GM21526 (cell line): ENCODE measurements at regions not wholly inside any gene's neighbourhood (a gene's known extent, or its start where the extent isn't known, plus 50 kb on each side); places are given as distances from the start of the nearest gene placed in this dataset.

Experiments
- ATAC-seq: cut with Tn5 transposase; IDR thresholded peaks from one replicate; pipeline ENCODE4 v1.9.1; 2021; ENCODE audit warnings: moderate library complexity; ENCODE audit not compliant: unreplicated experiment, low FRiP score

- ATAC-seq, result no peak
Observed at GRCh38 chr6:6518631-6519427, 69.7 kb upstream of the LY86 start.

GRCh38 chr6:6521961-6522482 is 66.5 kb upstream of the LY86 start:
- ATAC-seq, result no peak

- ATAC-seq, result no peak
Observed at GRCh38 chr6:6522709-6523108, 65.8 kb upstream of the LY86 start.

DNA sequence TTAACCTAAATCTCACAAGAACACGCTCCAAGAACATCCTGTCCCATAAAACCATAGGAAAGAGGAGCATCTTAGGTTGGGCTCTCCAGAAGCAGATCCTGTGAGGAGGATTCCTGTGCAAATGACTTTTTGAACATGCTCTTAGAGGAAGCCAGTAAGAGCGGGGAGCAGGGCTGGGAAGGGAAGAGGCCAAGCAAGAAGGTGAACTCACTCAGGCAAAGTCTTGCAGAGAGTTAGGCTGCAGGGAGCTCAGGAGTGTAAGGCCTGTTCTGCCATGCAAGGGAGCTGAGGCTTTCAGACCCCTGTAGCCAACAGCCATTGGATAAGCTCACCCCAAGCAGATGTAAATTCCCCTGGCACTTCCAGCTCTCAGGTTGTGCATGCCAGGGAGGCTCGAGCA is 63.6 kb upstream of the LY86 start:
- ATAC-seq, result no peak

- ATAC-seq, result no peak
Observed at GRCh38 chr6:6525933-6526332, 62.6 kb upstream of the LY86 start.

- ATAC-seq, result no peak
Observed at GRCh38 chr6:6529275-6529674, 59.2 kb upstream of the LY86 start.

DNA sequence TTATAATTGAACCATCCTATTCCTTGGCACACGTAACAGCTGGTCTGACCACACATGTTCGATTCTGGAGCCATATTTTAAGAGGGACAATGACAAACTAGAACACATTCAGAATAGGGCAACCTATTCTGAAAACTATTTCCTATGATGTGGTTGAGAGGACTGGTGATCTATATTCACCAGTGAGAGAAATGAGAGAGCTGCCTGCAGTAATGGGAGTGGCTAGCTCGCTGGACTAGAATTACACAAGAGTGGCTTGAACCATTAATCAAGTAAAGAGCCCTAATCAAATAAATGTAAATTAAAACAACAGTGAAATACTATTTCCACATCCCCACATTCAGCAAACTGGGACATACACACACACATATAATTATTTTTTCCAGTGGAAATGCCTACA is 55.3 kb upstream of the LY86 start:
- ATAC-seq, result no peak

- no peak for ATAC-seq
Observed at GRCh38 chr6:6534399-6534798, 54.1 kb upstream of the LY86 start.

- ATAC-seq, result no peak
Observed at GRCh38 chr6:6537488-6538260, 50.8 kb upstream of the LY86 start.

DNA sequence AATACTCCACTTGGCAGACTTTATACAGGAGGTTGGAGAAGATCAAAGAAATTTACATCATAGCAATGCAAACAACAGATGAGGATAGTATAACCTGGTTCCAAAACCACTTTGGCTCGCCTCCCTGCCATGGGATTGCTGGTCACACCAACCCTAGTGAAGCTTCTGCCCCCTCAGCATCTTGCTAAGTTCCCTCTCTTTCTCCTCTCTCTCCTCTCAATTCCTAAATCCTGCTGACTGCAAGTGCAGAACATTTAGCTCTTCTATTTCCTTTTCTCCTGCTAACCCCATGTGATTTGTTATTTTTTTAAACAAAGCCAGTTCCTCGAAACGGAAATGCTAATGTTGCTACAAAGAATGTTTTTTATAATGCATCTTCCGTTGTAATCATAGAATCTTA is 50.3 kb upstream of the LY86 start:
- ATAC-seq, result no peak
